D721Med (cell line): ENCODE measurements at regions not wholly inside any gene's neighbourhood (a gene's known extent, or its start where the extent isn't known, plus 50 kb on each side); places are given as distances from the start of the nearest gene placed in this dataset.

ENCODE experiments used
- DNase-seq: peaks from one replicate; pipeline ENCODE4 v3.0.0; 2011; ENCODE audit warnings: low spot score; ENCODE audit not compliant: insufficient read length
- FAIRE-seq: peaks from 2 replicates; lab custom pipeline; 2011; peaks lifted over from hg19 to GRCh38; lab: Jason Lieb, UNC
- TF ChIP-seq, protein P1 (sequence below): IDR thresholded peaks from 2 replicates; pipeline ENCODE4 v1.5.1; 2012; ENCODE audit warnings: mild to moderate bottlenecking, control low read depth; ENCODE audit not compliant: insufficient read depth; ENCODE audit errors: missing control alignments

DNA sequence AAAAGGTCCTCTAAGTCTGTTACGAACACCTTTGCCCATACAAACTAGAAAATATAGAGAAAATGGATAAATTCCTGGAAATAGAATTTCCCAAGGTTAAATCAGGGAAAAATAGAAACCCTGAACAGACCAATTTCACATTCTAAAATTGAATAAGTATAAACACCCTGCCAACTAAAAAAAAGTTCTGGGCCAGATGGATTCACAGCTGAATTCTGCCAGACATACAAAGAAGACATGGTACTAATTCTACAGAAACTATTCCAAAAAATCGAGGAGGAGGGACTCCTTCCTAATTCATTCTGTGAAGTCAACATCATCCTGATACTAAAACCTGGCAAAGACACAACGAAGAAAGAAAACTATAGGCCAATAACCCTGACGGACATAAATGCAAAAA lies 400.4 kb upstream of the SEMA3A start:
- TF ChIP-seq, protein P1, sequence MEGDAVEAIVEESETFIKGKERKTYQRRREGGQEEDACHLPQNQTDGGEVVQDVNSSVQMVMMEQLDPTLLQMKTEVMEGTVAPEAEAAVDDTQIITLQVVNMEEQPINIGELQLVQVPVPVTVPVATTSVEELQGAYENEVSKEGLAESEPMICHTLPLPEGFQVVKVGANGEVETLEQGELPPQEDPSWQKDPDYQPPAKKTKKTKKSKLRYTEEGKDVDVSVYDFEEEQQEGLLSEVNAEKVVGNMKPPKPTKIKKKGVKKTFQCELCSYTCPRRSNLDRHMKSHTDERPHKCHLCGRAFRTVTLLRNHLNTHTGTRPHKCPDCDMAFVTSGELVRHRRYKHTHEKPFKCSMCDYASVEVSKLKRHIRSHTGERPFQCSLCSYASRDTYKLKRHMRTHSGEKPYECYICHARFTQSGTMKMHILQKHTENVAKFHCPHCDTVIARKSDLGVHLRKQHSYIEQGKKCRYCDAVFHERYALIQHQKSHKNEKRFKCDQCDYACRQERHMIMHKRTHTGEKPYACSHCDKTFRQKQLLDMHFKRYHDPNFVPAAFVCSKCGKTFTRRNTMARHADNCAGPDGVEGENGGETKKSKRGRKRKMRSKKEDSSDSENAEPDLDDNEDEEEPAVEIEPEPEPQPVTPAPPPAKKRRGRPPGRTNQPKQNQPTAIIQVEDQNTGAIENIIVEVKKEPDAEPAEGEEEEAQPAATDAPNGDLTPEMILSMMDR = no peak
- no peak for FAIRE-seq

DNA sequence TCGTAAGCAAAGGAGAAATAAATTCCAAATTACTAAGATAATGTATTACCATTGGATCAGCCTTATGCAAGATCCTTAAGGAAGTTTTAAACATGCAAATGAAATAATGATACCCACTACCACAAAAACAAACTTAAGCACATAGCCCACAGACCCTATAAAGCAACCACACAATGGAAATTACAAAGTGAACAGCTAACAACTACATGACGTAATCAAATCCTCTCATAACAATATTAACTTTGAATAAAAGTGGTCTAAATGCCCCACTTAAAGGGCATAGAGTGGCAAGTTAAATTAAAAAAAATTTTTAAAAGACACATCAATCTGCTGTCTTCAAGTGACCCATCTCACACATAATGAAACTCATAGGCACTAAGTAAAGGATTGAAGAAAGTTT lies 397.3 kb upstream of the SEMA3A start:
- FAIRE-seq (no peak), DNase-seq (no peak)
- TF ChIP-seq, protein P1 = no peak

More for the DNA sequence above, 400.4 kb upstream of the SEMA3A start:
- DNase-seq = no peak

DNA sequence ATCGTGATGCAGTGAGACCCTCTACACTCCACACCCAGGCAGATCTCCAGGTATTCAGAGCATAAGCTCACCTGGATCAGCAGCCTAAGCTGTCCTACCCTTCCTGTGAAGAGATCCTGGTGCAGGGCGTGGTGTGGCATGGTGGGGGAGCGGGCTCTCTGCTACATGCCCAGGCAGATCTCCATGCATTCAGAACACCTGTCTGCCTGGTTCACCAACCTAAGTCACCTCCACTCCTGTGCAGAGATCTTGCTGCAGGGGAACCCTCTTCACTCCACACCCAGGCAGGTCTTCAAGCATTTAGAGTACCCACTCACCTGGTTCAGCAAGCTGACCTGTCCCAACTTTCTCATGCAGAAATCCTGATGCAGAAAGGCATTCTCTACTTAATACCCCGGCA lies 394.4 kb upstream of the SEMA3A start:
- DNase-seq (no peak), FAIRE-seq (no peak)
- TF ChIP-seq, protein P1 = no peak

DNA sequence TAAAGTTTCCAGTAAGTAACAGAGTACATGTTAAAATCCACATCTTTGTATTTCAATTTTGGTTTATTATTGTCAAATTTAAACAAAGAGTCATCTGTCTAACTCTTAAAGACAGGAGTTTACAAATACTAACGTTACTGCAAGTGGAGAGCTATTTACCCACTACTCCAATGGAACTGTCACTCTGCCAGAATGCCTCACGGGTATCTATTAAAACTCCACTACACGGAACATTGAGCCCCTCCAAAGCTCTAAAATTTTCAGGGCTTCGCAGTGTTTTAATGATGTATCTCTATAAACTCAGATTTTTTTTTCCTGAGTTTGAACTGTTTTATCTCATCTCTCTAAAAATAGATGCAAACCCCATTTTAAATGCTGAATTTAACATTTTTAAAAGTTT lies 388.7 kb upstream of the SEMA3A start:
- FAIRE-seq (no peak), DNase-seq (no peak)
- TF ChIP-seq, protein P1 = no peak

DNA sequence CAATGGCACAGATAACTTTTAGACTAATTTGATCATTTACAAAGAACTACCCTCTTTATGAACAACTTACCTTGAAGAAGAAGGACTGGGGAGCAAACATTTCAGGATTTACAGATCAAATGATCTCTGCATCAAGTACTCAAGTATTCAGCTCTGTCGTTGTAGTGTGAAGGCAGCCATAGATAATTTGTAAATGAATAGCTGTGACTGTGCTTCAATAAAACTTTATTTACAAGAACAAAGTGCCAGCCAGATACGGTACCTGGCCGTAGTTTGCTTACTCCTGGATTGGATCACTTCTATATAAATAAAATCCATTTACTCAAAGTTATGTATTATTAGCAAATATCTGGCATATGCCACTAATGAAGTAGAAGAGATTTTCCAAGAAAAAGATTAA lies 388.2 kb upstream of the SEMA3A start:
- TF ChIP-seq, protein P1 = no peak
- no peak for FAIRE-seq
- DNase-seq = no peak

DNA sequence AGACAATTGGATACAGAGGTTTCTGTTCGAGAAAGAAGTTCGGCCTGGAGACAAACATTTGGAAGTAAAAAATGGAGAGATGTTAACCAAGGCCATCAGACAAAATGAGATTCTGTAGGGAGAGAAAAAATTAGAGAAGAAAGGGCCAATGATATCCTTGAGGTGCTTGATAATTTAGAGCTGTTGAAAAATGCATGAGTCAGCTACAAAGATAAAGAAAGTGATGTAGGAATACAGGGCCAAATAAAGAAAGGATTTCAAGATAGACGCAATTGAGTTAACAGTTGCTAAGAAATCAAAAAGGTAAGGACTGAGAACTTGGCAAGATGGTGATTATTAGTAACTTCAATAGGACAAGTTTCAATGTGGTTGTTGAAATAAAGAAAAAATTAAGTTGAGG lies 384.2 kb upstream of the SEMA3A start:
- TF ChIP-seq, protein P1 = no peak
- FAIRE-seq (no peak), DNase-seq (no peak)

DNA sequence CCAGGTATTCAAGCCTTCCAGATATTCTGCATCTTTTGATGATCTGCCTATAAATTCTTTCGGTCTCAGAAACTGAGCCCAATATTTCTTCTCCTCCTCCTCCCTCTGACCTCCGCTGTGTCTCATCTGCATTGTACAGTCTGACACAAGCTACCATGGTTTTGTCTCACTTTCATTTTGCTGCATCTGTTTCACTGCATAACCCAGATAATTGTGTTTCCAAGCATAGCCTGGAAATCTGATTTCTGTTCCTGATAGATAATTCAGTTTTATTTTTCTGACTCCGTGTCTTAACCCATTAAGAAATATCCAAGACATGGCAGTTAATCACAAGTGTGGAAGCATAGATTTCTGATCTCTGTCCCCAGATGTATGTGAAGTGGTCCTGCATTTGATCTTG lies 374.2 kb upstream of the SEMA3A start:
- TF ChIP-seq, protein P1 = no peak
- no peak for DNase-seq
- FAIRE-seq = no peak
